A549 (cell line): ENCODE measurements at regions not wholly inside any gene's neighbourhood (a gene's known extent, or its start where the extent isn't known, plus 50 kb on each side); places are given as distances from the start of the nearest gene placed in this dataset.

Source experiments
- ATAC-seq, 2 experiments: fragments of 200-7000 bp in 1 of 2; fragments of >200 bp in 1 of 2; cut with Nextera tagmentation in 1 of 2; cut with Tn5 transposase in 1 of 2; 3 replicates each; pipeline versions ENCODE4 v1.8.0 to v1.9.1; 2018 to 2020; ENCODE audit warnings: mild to moderate bottlenecking in 1 of 2, moderate library complexity in 1 of 2
- CTCF ChIA-PET: fragments of 300-600 bp; sonication (Branson Sonifier 250); formaldehyde crosslinking; extraction: SDS; loops from one replicate; lab custom pipeline; 2021; ENCODE audit warnings: antibody characterized with exemption, inconsistent platforms; lab: Yijun Ruan, JAX
- POLR2A ChIA-PET: fragments of 350-600 bp; formaldehyde crosslinking; extraction: SDS; loops from one replicate; lab custom pipeline; 2021; ENCODE audit warnings: antibody characterized with exemption, inconsistent platforms; lab: Yijun Ruan, JAX
- DNase-seq, 2 experiments: peaks; one replicate each; pipeline versions ENCODE4 v3.0.0 to v3.0.0-alpha.2; 2011 to 2016; ENCODE audit warnings: low read depth in 1 of 2, low spot score in 1 of 2
- FAIRE-seq: peaks from 2 replicates; lab custom pipeline; 2011; peaks lifted over from hg19 to GRCh38; lab: Jason Lieb, UNC
- H3K27ac ChIP-seq, 2 experiments: fragments of >200 bp; sonication (Bioruptor Twin); formaldehyde crosslinking; 3 replicates each; pipeline ENCODE4 v1.5.1; 2016 to 2017
- H3K4me1 ChIP-seq: fragments of >200 bp; sonication (Bioruptor Twin); formaldehyde crosslinking; 3 replicates; pipeline ENCODE4 v1.6.1; 2016
- H3K4me2 ChIP-seq: fragments of >200 bp; sonication (Bioruptor Twin); formaldehyde crosslinking; 3 replicates; pipeline ENCODE4 v1.6.1; 2016
- H3K4me3 ChIP-seq: fragments of >200 bp; sonication (Bioruptor Twin); formaldehyde crosslinking; 3 replicates; pipeline ENCODE4 v1.5.1; 2016
- H3K9me3 ChIP-seq: fragments of >200 bp; sonication (Bioruptor Twin); formaldehyde crosslinking; 3 replicates; pipeline ENCODE4 v1.6.1; 2016
- FOSL2 ChIP-seq, 2 experiments: fragments of 450-650 bp in 1 of 2; fragments of >200 bp in 1 of 2; sonication (Bioruptor Twin) in 1 of 2; formaldehyde crosslinking; IDR thresholded peaks; 2 replicates each; pipeline versions ENCODE4 v1.5.0 to v1.6.1; 2016 to 2020; ENCODE audit warnings: mild to moderate bottlenecking in 1 of 2, moderate library complexity in 1 of 2
- HEYL ChIP-seq: fragments of 250-450 bp; sonication (Bioruptor Pico); IDR thresholded peaks from 2 replicates; pipeline ENCODE4 v1.8.0; 2021; ENCODE audit warnings: mild to moderate bottlenecking, moderate library complexity
- HOXA7 ChIP-seq: fragments of 250-450 bp; sonication (Bioruptor Pico); IDR thresholded peaks from 2 replicates; pipeline ENCODE4 v1.5.0; 2020; ENCODE audit warnings: mild to moderate bottlenecking, moderate library complexity
- HOXB5 ChIP-seq: fragments of 250-450 bp; sonication (Bioruptor Pico); IDR thresholded peaks from 2 replicates; pipeline ENCODE4 v1.5.0; 2020; ENCODE audit warnings: mild to moderate bottlenecking, moderate library complexity
- KDM1A ChIP-seq: fragments of 200-600 bp; sonication (generic); IDR thresholded peaks from 2 replicates; pipeline ENCODE4 v1.6.1; 2016; ENCODE audit warnings: low read depth, mild to moderate bottlenecking
- MAFK ChIP-seq: fragments of 450-650 bp; IDR thresholded peaks from 2 replicates; pipeline ENCODE4 v1.6.1; 2014; ENCODE audit not compliant: partially characterized antibody
- POLR2AphosphoS2 ChIP-seq: conservative IDR thresholded peaks from 2 replicates; pipeline ENCODE4 v1.6.1; 2012; ENCODE audit warnings: low read length, improper control_type of control experiment, inconsistent platforms
- RAD21 ChIP-seq, 2 experiments: fragments of >200 bp in 1 of 2; sonication (Bioruptor Twin) in 1 of 2; formaldehyde crosslinking in 1 of 2; IDR thresholded peaks in 1 of 2; conservative IDR thresholded peaks in 1 of 2; 2 replicates in 1 of 2; 3 replicates in 1 of 2; pipeline ENCODE4 v1.6.1; 2012 to 2018; ENCODE audit warnings: inconsistent platforms in 1 of 2
- RARB ChIP-seq: fragments of 250-450 bp; sonication (Bioruptor Pico); IDR thresholded peaks from 2 replicates; pipeline ENCODE4 v1.8.0; 2021; ENCODE audit warnings: mild to moderate bottlenecking, moderate library complexity
- TFCP2L1 ChIP-seq: fragments of 250-450 bp; sonication (Bioruptor Pico); IDR thresholded peaks from 2 replicates; pipeline ENCODE4 v1.5.0; 2021; ENCODE audit warnings: mild to moderate bottlenecking
- ZSCAN20 ChIP-seq: fragments of 250-450 bp; sonication (Bioruptor Pico); IDR thresholded peaks from 2 replicates; pipeline ENCODE4 v1.8.0; 2022; ENCODE audit warnings: mild to moderate bottlenecking, moderate library complexity
- WGBS: methylation state at CpG from one replicate; pipeline ENCODE4 v1.1.6; 2017; ENCODE audit errors: missing lambda C conversion rate; 5-methylcytosine and 5-hydroxymethylcytosine counted together
- TF ChIP-seq, protein P1 (sequence below): fragments of 250-450 bp; sonication (Bioruptor Pico); IDR thresholded peaks from 2 replicates; pipeline ENCODE4 v1.5.0; 2021; ENCODE audit warnings: mild to moderate bottlenecking, moderate library complexity, borderline replicate concordance
- TF ChIP-seq, protein P2 (sequence below): fragments of 250-450 bp; sonication (Bioruptor Pico); IDR thresholded peaks from 2 replicates; pipeline ENCODE4 v1.5.0; 2020; ENCODE audit warnings: low read depth, mild to moderate bottlenecking, moderate library complexity
- TF ChIP-seq, protein P3 (sequence below): fragments of >200 bp; sonication (Bioruptor Twin); formaldehyde crosslinking; IDR thresholded peaks from 2 replicates; pipeline ENCODE4 v1.6.1; 2016
- TF ChIP-seq, protein P4 (sequence below): fragments of 200-600 bp; sonication (generic); IDR thresholded peaks from 2 replicates; pipeline ENCODE4 v1.6.1; 2016; ENCODE audit warnings: antibody characterized with exemption, mild to moderate bottlenecking, moderate library complexity
- TF ChIP-seq, protein P5 (sequence below): IDR thresholded peaks from 2 replicates; pipeline ENCODE4 v1.6.1; 2012
- TF ChIP-seq, protein P6 (sequence below): IDR thresholded peaks from 2 replicates; pipeline ENCODE4 v1.6.1; 2012; ENCODE audit warnings: low read depth, borderline replicate concordance

DNA sequence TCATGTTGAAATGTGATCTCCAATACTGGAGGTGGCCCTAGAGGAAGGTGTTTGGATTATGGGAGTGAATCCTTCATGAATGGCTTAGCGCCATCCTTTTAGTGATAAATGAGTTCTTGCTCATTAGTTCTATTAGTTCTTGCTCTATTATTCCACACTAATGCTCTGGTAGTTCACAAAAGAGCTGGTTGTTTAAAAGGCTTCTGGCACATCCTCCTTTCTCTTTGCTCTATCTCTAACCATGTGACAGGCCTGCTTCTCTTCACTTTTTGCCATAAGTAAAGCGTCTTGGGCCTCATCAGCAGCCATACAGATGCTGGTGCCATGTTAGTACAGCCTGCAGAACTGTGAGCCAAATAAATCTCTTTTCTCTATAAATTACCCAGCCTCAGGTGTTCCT, 469.9 kb downstream of the GUCY1A2 start (continued):
- TF ChIP-seq, protein P1, sequence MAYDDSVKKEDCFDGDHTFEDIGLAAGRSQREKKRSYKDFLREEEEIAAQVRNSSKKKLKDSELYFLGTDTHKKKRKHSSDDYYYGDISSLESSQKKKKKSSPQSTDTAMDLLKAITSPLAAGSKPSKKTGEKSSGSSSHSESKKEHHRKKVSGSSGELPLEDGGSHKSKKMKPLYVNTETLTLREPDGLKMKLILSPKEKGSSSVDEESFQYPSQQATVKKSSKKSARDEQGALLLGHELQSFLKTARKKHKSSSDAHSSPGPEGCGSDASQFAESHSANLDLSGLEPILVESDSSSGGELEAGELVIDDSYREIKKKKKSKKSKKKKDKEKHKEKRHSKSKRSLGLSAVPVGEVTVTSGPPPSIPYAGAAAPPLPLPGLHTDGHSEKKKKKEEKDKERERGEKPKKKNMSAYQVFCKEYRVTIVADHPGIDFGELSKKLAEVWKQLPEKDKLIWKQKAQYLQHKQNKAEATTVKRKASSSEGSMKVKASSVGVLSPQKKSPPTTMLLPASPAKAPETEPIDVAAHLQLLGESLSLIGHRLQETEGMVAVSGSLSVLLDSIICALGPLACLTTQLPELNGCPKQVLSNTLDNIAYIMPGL (CRISPR knock-in tag) = no peak

DNA sequence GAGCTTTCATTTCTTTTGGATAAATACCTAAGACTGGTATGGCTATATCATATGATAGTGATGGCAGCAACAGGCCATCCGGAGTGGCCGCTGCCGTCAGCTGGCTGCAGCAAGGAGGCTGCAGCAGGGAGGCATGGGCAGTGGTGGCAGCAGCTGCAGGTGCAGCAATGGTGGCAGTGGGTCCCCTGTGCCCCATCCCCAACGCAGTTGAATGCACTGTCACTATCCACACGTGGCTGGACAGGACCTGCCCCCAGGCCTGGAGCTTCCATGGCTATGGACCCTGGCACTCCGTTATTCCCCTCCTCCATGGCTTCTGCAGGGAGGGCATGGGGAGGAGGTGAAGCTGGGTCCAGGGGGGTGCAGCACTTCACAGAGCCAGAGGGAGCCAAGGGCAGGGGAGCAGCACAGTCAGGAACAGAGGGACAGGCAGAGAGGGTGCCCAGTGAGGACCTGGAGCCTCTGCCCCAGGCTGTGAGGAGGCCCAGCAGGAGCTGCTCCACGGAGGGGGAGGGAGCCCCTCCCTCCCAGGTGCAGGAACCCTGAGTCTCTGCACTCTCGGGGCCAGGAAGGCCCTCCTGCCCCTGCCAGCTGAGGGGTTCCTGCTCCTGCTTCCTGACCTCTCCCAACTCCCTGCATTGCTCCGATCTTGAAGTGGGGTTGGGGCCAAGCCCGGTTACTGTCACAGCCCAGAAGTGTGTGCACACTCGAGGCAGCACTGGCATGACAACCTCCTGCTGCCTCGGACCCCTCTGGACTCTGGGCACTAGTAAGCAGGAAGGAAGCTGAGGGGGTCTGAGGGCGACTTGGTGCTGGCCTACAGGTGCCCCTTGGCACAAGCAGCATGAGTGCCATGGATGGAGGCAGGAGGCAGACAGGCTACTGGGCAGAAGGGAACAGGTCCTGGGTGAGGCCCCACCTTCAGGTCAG, 466.3 kb downstream of the GUCY1A2 start:
- TF ChIP-seq, protein P2, sequence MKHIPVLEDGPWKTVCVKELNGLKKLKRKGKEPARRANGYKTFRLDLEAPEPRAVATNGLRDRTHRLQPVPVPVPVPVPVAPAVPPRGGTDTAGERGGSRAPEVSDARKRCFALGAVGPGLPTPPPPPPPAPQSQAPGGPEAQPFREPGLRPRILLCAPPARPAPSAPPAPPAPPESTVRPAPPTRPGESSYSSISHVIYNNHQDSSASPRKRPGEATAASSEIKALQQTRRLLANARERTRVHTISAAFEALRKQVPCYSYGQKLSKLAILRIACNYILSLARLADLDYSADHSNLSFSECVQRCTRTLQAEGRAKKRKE (CRISPR knock-in tag) = no peak
- TF ChIP-seq HOXB5 = no peak
- no peak for TF ChIP-seq ZSCAN20 (CRISPR knock-in tag)
- no peak for TF ChIP-seq FOSL2 (IDR thresholded peaks at IDR 0.05)
- no peak for TF ChIP-seq FOSL2 (CRISPR knock-in tag; IDR thresholded peaks at IDR 0.05)
- no peak for TF ChIP-seq RARB (CRISPR knock-in tag)
- TF ChIP-seq POLR2AphosphoS2 = no peak
- FAIRE-seq (no peak), DNase-seq (no peak), ATAC-seq (no peak)
- Histone ChIP-seq H3K4me3 (no peak overlapping the region), H3K4me1 (no peaks in the 10 kb centered on the region), H3K27ac (no peak overlapping the region), H3K9me3 (no peaks in the 10 kb centered on the region), H3K4me2 (no peak overlapping the region)
- CTCF ChIA-PET = no interaction called here
- POLR2A ChIA-PET = no interaction called here
- WGBS = 35% methylated on average over 6 of the region's 13 CpGs

DNA sequence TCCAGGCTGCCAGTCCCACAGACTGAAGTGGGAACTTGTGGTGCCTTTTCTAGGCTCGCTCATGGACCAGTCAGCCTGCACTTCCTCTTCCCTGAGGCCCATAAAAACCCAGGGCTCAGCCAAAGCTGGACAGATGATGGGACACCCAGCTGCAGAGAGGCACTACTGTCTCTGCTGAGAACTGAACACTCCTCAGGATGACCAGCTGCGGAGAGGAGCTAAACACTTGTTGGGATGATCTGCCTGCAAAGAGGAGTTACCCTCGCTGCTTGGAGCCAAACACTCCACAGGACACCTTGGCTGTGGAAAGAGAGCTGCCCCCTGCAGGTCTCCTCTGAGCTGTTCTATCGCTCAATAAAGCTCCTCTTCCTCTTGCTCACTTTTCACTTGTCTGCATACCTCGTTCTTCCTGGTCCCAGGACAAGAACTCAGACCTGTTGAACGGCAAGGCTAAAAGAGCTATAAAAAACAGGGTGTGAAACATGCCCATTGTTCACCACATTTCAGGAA, 465.5 kb downstream of the GUCY1A2 start:
- ChIA-PET POLR2A (no interaction called here), CTCF (no interaction called here)
- 25% methylated on average over 3 of the region's 6 CpGs for WGBS
- TF ChIP-seq, protein P3, sequence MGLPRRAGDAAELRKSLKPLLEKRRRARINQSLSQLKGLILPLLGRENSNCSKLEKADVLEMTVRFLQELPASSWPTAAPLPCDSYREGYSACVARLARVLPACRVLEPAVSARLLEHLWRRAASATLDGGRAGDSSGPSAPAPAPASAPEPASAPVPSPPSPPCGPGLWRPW = no peak
- TF ChIP-seq, protein P4, sequence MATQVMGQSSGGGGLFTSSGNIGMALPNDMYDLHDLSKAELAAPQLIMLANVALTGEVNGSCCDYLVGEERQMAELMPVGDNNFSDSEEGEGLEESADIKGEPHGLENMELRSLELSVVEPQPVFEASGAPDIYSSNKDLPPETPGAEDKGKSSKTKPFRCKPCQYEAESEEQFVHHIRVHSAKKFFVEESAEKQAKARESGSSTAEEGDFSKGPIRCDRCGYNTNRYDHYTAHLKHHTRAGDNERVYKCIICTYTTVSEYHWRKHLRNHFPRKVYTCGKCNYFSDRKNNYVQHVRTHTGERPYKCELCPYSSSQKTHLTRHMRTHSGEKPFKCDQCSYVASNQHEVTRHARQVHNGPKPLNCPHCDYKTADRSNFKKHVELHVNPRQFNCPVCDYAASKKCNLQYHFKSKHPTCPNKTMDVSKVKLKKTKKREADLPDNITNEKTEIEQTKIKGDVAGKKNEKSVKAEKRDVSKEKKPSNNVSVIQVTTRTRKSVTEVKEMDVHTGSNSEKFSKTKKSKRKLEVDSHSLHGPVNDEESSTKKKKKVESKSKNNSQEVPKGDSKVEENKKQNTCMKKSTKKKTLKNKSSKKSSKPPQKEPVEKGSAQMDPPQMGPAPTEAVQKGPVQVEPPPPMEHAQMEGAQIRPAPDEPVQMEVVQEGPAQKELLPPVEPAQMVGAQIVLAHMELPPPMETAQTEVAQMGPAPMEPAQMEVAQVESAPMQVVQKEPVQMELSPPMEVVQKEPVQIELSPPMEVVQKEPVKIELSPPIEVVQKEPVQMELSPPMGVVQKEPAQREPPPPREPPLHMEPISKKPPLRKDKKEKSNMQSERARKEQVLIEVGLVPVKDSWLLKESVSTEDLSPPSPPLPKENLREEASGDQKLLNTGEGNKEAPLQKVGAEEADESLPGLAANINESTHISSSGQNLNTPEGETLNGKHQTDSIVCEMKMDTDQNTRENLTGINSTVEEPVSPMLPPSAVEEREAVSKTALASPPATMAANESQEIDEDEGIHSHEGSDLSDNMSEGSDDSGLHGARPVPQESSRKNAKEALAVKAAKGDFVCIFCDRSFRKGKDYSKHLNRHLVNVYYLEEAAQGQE = no peak
- no peak for TF ChIP-seq HOXA7 (CRISPR knock-in tag)
- TF ChIP-seq KDM1A = no peak
- TF ChIP-seq, protein P5, sequence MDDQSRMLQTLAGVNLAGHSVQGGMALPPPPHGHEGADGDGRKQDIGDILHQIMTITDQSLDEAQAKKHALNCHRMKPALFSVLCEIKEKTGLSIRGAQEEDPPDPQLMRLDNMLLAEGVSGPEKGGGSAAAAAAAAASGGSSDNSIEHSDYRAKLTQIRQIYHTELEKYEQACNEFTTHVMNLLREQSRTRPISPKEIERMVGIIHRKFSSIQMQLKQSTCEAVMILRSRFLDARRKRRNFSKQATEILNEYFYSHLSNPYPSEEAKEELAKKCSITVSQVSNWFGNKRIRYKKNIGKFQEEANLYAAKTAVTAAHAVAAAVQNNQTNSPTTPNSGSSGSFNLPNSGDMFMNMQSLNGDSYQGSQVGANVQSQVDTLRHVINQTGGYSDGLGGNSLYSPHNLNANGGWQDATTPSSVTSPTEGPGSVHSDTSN = no peak
- no peak for TF ChIP-seq POLR2AphosphoS2
- TF ChIP-seq, protein P6, sequence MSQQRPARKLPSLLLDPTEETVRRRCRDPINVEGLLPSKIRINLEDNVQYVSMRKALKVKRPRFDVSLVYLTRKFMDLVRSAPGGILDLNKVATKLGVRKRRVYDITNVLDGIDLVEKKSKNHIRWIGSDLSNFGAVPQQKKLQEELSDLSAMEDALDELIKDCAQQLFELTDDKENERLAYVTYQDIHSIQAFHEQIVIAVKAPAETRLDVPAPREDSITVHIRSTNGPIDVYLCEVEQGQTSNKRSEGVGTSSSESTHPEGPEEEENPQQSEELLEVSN = no peak
- TF ChIP-seq TFCP2L1 (CRISPR knock-in tag) = no peak
- TF ChIP-seq HEYL (CRISPR knock-in tag) = no peak
- no peak for TF ChIP-seq MAFK
- no peak for TF ChIP-seq RAD21 (conservative IDR thresholded peaks at IDR 0.05 in 1 of 2, IDR thresholded peaks at IDR 0.05 in 1 of 2)
- ATAC-seq (no peak), DNase-seq (peak in 1 of 2 experiments; percentile 0), FAIRE-seq (no peak)
- Histone ChIP-seq H3K27ac (no peak overlapping the region), H3K9me3 (no peaks in the 10 kb centered on the region), H3K4me2 (no peak overlapping the region), H3K4me3 (no peak overlapping the region), H3K4me1 (no peaks in the 10 kb centered on the region)
